GM12891 (cell line): ENCODE measurements at regions not wholly inside any gene's neighbourhood (a gene's known extent, or its start where the extent isn't known, plus 50 kb on each side); places are given as distances from the start of the nearest gene placed in this dataset.
"Not testable (repeated sequence)": the region's sequence is repeated elsewhere in the genome, so short reads cannot be mapped to it uniquely, and the experiment has no call there.

Experiments used
- POLR2A ChIP-seq: IDR thresholded peaks from 2 replicates; pipeline ENCODE4 v1.6.1; 2011; ENCODE audit warnings: low read depth, low read length, control low read depth
- POLR2AphosphoS5 ChIP-seq: IDR thresholded peaks from 2 replicates; pipeline ENCODE4 v1.6.1; 2011; ENCODE audit warnings: low read depth, low read length, control low read depth

GRCh38 chrX:56052673-56053330, 179.4 kb upstream of the KLF8 start:
- not testable (repeated sequence) for TF ChIP-seq POLR2A, POLR2AphosphoS5
